Upper lobe of left lung (tissue), 6 donors: ENCODE measurements at regions not wholly inside any gene's neighbourhood (a gene's known extent, or its start where the extent isn't known, plus 50 kb on each side); places are given as distances from the start of the nearest gene placed in this dataset.

ENCODE experiments used
- ATAC-seq, 2 donors: fragments of 200-7000 bp; cut with Tn5 transposase; one replicate each; pipeline ENCODE4 v1.9.1; 2022; ENCODE audit warnings: mild to moderate bottlenecking in 2 of 2, moderate library complexity in 2 of 2; ENCODE audit not compliant: low FRiP score in 2 of 2
- DNase-seq, 2 donors: peaks; one replicate each; pipeline ENCODE4 v3.0.0-alpha.2; 2019 to 2020
- H3K27ac ChIP-seq, 4 donors: fragments of 200-600 bp; sonication (generic); one replicate each; pipeline ENCODE4 v1.5.1; 2016 to 2019
- H3K27me3 ChIP-seq, 4 donors: fragments of 200-600 bp; sonication (generic); one replicate each; pipeline ENCODE4 v1.5.1; 2017 to 2019
- H3K36me3 ChIP-seq, 4 donors: fragments of 200-600 bp; sonication (generic); one replicate each; pipeline ENCODE4 v1.5.1; 2016 to 2019
- H3K4me1 ChIP-seq, 4 donors: fragments of 200-600 bp; sonication (generic); one replicate each; pipeline ENCODE4 v1.5.1; 2018 to 2019
- H3K4me3 ChIP-seq, 4 donors: fragments of 200-600 bp; sonication (generic); one replicate each; pipeline ENCODE4 v1.5.1; 2017 to 2019; ENCODE audit warnings: mild to moderate bottlenecking in 2 of 4, moderate library complexity in 1 of 4
- H3K9me3 ChIP-seq, 4 donors: fragments of 200-600 bp; sonication (generic); one replicate each; pipeline ENCODE4 v1.5.1; 2018 to 2019
- CTCF ChIP-seq, 6 experiments: fragments of 450-650 bp in 4 of 6; fragments of 200-600 bp in 2 of 6; sonication (generic) in 2 of 6; IDR thresholded peaks; one replicate each; pipeline ENCODE4 v1.5.1; 2016 to 2019; ENCODE audit warnings: antibody characterized with exemption in 6 of 6
- EP300 ChIP-seq, 4 donors: sonication (generic); formaldehyde crosslinking; IDR thresholded peaks; one replicate each; pipeline ENCODE4 v1.5.1; 2017; ENCODE audit warnings: antibody characterized with exemption in 4 of 4, control low read depth in 2 of 4
- POLR2A ChIP-seq, 4 donors: fragments of 450-650 bp; IDR thresholded peaks; one replicate each; pipeline ENCODE4 v1.5.1; 2016 to 2017; ENCODE audit warnings: antibody characterized with exemption in 4 of 4, mild to moderate bottlenecking in 2 of 4
- POLR2AphosphoS5 ChIP-seq, 2 donors: sonication (generic); formaldehyde crosslinking; IDR thresholded peaks; one replicate each; pipeline ENCODE4 v1.5.1; 2017; ENCODE audit warnings: antibody characterized with exemption in 2 of 2
- whole genome bisulfite sequencing, 2 donors: methylation state at CpG; one replicate each; pipeline ENCODE4 v1.1.5; 2017 to 2018; 5-methylcytosine and 5-hydroxymethylcytosine counted together
- donor health status: DM: no; HTN: no; CAD: no; lungs with moderate emphysema.
- donor health status: DM: no; HTN: yes; CAD: no; lungs with severe emphysema.

DNA sequence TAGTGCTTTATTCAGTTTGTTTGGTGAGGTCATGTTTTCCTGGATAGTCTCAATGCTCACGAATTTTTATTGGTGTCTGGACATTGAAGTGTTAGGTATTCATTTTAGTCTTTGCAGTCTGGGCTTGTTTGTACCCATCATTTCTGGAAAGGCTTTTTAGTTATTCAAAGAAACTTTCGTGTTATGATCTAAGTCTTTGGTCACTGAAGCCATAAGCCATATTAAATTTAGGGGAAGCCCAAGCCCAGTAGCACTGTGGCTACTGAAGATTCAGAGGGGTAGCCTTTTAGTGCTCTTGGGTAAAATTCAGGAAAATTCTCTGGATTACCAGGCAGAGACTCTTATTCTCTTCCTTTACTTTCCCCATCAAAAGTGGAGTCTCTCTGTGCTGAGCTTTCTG is 56.2 kb upstream of the PEX5L start:
- DNase-seq (no peak), ATAC-seq (no peak)
- no peak overlapping the region for H3K27ac ChIP-seq
- WGBS, 2 donors, result 55 to 58% methylated on average over 2 of the region's 2 CpGs
- no peak overlapping the region for H3K4me3 ChIP-seq
- no peaks in the 10 kb centered on the region for H3K36me3 ChIP-seq
- no peaks in the 10 kb centered on the region for H3K9me3 ChIP-seq
- no peaks in the 10 kb centered on the region for H3K27me3 ChIP-seq
- H3K4me1 ChIP-seq, result no peaks in the 10 kb centered on the region
- TF ChIP-seq EP300 (IDR thresholded peaks at IDR 0.05) (no peak), POLR2AphosphoS5 (IDR thresholded peaks at IDR 0.05) (no peak), CTCF (IDR thresholded peaks at IDR 0.05) (no peak), POLR2A (IDR thresholded peaks at IDR 0.05) (no peak)

- TF ChIP-seq EP300 (IDR thresholded peaks at IDR 0.05), result no peak
- no peak for TF ChIP-seq POLR2AphosphoS5 (IDR thresholded peaks at IDR 0.05)
- no peak for TF ChIP-seq POLR2A (IDR thresholded peaks at IDR 0.05)
- no peak for TF ChIP-seq CTCF (IDR thresholded peaks at IDR 0.05)
Measured at GRCh38 chr3:180093535-180093934, 56.8 kb upstream of the PEX5L start.

GRCh38 chr3:180097626-180098025 is 60.9 kb upstream of the PEX5L start:
- no peak for ATAC-seq
- H3K4me1 ChIP-seq, result no peaks in the 10 kb centered on the region
- H3K27ac ChIP-seq, result no peak overlapping the region
- TF ChIP-seq EP300 (IDR thresholded peaks at IDR 0.05) (no peak), POLR2AphosphoS5 (IDR thresholded peaks at IDR 0.05) (no peak), CTCF (IDR thresholded peaks at IDR 0.05) (no peak), POLR2A (IDR thresholded peaks at IDR 0.05) (no peak)
- 64 to 67% methylated on average over 1 of the region's 1 CpG for WGBS, 2 donors
- no peaks in the 10 kb centered on the region for H3K27me3 ChIP-seq
- H3K36me3 ChIP-seq, result no peaks in the 10 kb centered on the region
- no peak overlapping the region for H3K4me3 ChIP-seq
- no peaks in the 10 kb centered on the region for H3K9me3 ChIP-seq
- no peak for DNase-seq

More at GRCh38 chr3:180093535-180093934, 56.8 kb upstream of the PEX5L start:
- H3K4me1 ChIP-seq, result no peaks in the 10 kb centered on the region
- H3K4me3 ChIP-seq, result no peak overlapping the region
- 100% methylated on average over 1 of the region's 1 CpG for WGBS, 2 donors
- no peaks in the 10 kb centered on the region for H3K9me3 ChIP-seq
- no peaks in the 10 kb centered on the region for H3K36me3 ChIP-seq
- DNase-seq (no peak), ATAC-seq (no peak)
- no peaks in the 10 kb centered on the region for H3K27me3 ChIP-seq
- no peak overlapping the region for H3K27ac ChIP-seq

- no peaks in the 10 kb centered on the region for H3K27me3 ChIP-seq
- H3K9me3 ChIP-seq, result no peaks in the 10 kb centered on the region
- no peak for DNase-seq
- TF ChIP-seq POLR2AphosphoS5 (IDR thresholded peaks at IDR 0.05) (no peak), EP300 (IDR thresholded peaks at IDR 0.05) (no peak), POLR2A (IDR thresholded peaks at IDR 0.05) (no peak), CTCF (IDR thresholded peaks at IDR 0.05) (no peak)
- WGBS, 2 donors, result 42 to 68% methylated on average over 5 to 11 of the region's 11 CpGs
- H3K36me3 ChIP-seq, result no peaks in the 10 kb centered on the region
- no peak overlapping the region for H3K4me3 ChIP-seq
- no peak overlapping the region for H3K27ac ChIP-seq
- no peak for ATAC-seq
- no peaks in the 10 kb centered on the region for H3K4me1 ChIP-seq
Measured at GRCh38 chr3:180102134-180102533, 65.4 kb upstream of the PEX5L start.

- DNase-seq (peak in 1 of 2 donors; percentile 21), ATAC-seq (peak in 1 of 2 donors; percentile 43)
- H3K9me3 ChIP-seq, result no peaks in the 10 kb centered on the region
- no peak overlapping the region for H3K4me3 ChIP-seq
- WGBS, 2 donors, result 71% methylated on average over 1 of the region's 1 CpG; no CpG with 5 or more reads in 1 of the 2 donors
- H3K27me3 ChIP-seq, result no peaks in the 10 kb centered on the region
- H3K36me3 ChIP-seq, result no peaks in the 10 kb centered on the region
- TF ChIP-seq POLR2AphosphoS5 (IDR thresholded peaks at IDR 0.05), result no peak
- no peak for TF ChIP-seq CTCF (IDR thresholded peaks at IDR 0.05)
- no peak for TF ChIP-seq EP300 (IDR thresholded peaks at IDR 0.05)
- no peak for TF ChIP-seq POLR2A (IDR thresholded peaks at IDR 0.05)
- H3K4me1 ChIP-seq, result no peaks in the 10 kb centered on the region
- H3K27ac ChIP-seq, result no peak overlapping the region
Measured at GRCh38 chr3:180102604-180103003, 65.9 kb upstream of the PEX5L start.
